GM23338 (cell line): ENCODE measurements at regions not wholly inside any gene's neighbourhood (a gene's known extent, or its start where the extent isn't known, plus 50 kb on each side); places are given as distances from the start of the nearest gene placed in this dataset.

Source experiments
- ATAC-seq: fragments of 200-7000 bp; cut with Tn5 transposase; 3 replicates; pipeline ENCODE4 v1.9.1; 2020
- DNase-seq: peaks from one replicate; pipeline ENCODE4 v3.0.0-alpha.2; 2015; ENCODE audit warnings: low spot score
- H2AFZ ChIP-seq: fragments of 200-600 bp; sonication (generic); 2 replicates; pipeline ENCODE4 v1.8.0; 2016; ENCODE audit warnings: antibody characterized with exemption, mild to moderate bottlenecking, moderate library complexity
- H3F3A ChIP-seq: fragments of 200-600 bp; sonication (generic); replicated peaks from 2 replicates; pipeline ENCODE4 v1.8.0; 2017; ENCODE audit warnings: antibody characterized with exemption, mixed run types, low read depth
- H3K27ac ChIP-seq: fragments of 200-600 bp; sonication (generic); 2 replicates; pipeline ENCODE4 v1.6.1; 2016; ENCODE audit warnings: low read depth
- H3K27me3 ChIP-seq: fragments of 200-600 bp; sonication (generic); 2 replicates; pipeline ENCODE4 v1.8.0; 2016; ENCODE audit warnings: mild to moderate bottlenecking, mixed run types, moderate library complexity; ENCODE audit not compliant: insufficient read depth
- H3K36me3 ChIP-seq: fragments of 200-600 bp; sonication (generic); 2 replicates; pipeline ENCODE4 v1.8.0; 2016; ENCODE audit warnings: mild to moderate bottlenecking; ENCODE audit not compliant: insufficient read depth
- H3K4me1 ChIP-seq: fragments of 200-600 bp; sonication (generic); 2 replicates; pipeline ENCODE4 v1.8.0; 2016; ENCODE audit warnings: mild to moderate bottlenecking, moderate library complexity; ENCODE audit not compliant: insufficient read depth
- H3K4me2 ChIP-seq: fragments of 200-600 bp; sonication (generic); 2 replicates; pipeline ENCODE4 v1.7.1; 2017; ENCODE audit warnings: mixed run types
- H3K4me3 ChIP-seq: fragments of 200-600 bp; sonication (generic); 2 replicates; pipeline ENCODE4 v1.6.1; 2016; ENCODE audit warnings: mixed run types
- H3K79me2 ChIP-seq: fragments of 200-600 bp; sonication (generic); replicated peaks from 2 replicates; pipeline ENCODE4 v1.8.0; 2017; ENCODE audit warnings: mild to moderate bottlenecking; ENCODE audit not compliant: insufficient read depth
- H3K9me2 ChIP-seq: fragments of 200-600 bp; sonication (generic); 2 replicates; pipeline ENCODE4 v1.8.0; 2017; ENCODE audit not compliant: insufficient read depth
- H4K20me1 ChIP-seq: fragments of 200-600 bp; sonication (generic); replicated peaks from 2 replicates; pipeline ENCODE4 v1.8.0; 2017; ENCODE audit warnings: mild to moderate bottlenecking; ENCODE audit not compliant: insufficient read depth
- H3K27ac Mint-ChIP-seq: 2 replicates; pipeline ENCODE4 v1.8.0; 2020; ENCODE audit warnings: inconsistent platforms, mild to moderate bottlenecking, moderate library complexity, mixed read lengths
- H3K27me3 Mint-ChIP-seq: 3 replicates; pipeline ENCODE4 v1.8.0; 2022; ENCODE audit warnings: low read depth, mild to moderate bottlenecking, moderate library complexity, mixed read lengths, inconsistent platforms; ENCODE audit not compliant: insufficient read depth, poor library complexity
- H3K36me3 Mint-ChIP-seq: 3 replicates; pipeline ENCODE4 v1.8.0; 2021; ENCODE audit warnings: low read depth, mild to moderate bottlenecking, inconsistent platforms, moderate library complexity, mixed read lengths
- H3K4me1 Mint-ChIP-seq: 3 replicates; pipeline ENCODE4 v1.8.0; 2020; ENCODE audit warnings: mild to moderate bottlenecking, inconsistent platforms, mixed read lengths
- H3K4me3 Mint-ChIP-seq: 3 replicates; pipeline ENCODE4 v1.8.0; 2021; ENCODE audit warnings: moderate library complexity, mild to moderate bottlenecking, inconsistent platforms, mixed read lengths
- H3K9me3 Mint-ChIP-seq: 3 replicates; pipeline ENCODE4 v1.8.0; 2020; ENCODE audit warnings: moderate library complexity, mild to moderate bottlenecking, inconsistent platforms, mixed read lengths
- CREB1 ChIP-seq: fragments of 250-450 bp; sonication (Bioruptor Pico); IDR thresholded peaks from 2 replicates; pipeline ENCODE4 v1.5.0; 2020; ENCODE audit warnings: low read depth, mild to moderate bottlenecking, moderate library complexity
- JUNB ChIP-seq: IDR thresholded peaks from one replicate; pipeline ENCODE4 v1.6.1; 2016; ENCODE audit warnings: antibody characterized with exemption; ENCODE audit not compliant: unreplicated experiment
- NANOG ChIP-seq: IDR thresholded peaks from 2 replicates; pipeline ENCODE4 v1.6.1; 2016; ENCODE audit warnings: antibody characterized with exemption, borderline replicate concordance
- POLR2AphosphoS5 ChIP-seq: IDR thresholded peaks from 2 replicates; pipeline ENCODE4 v1.6.1; 2016; ENCODE audit warnings: antibody characterized with exemption, low read depth
- STAT1 ChIP-seq: IDR thresholded peaks from one replicate; pipeline ENCODE4 v1.6.1; 2016; ENCODE audit warnings: antibody characterized with exemption; ENCODE audit not compliant: unreplicated experiment
- ZNF114 ChIP-seq: fragments of 250-450 bp; sonication (Bioruptor Pico); IDR thresholded peaks from 2 replicates; pipeline ENCODE4 v1.5.0; 2020; ENCODE audit warnings: mild to moderate bottlenecking, moderate library complexity
- ZNF331 ChIP-seq: fragments of 250-450 bp; sonication (Bioruptor Pico); IDR thresholded peaks from 2 replicates; pipeline ENCODE4 v1.5.0; 2020; ENCODE audit warnings: low read depth, mild to moderate bottlenecking, moderate library complexity
- TF ChIP-seq, protein P1 (sequence below): IDR thresholded peaks from 2 replicates; pipeline ENCODE4 v1.6.1; 2016; ENCODE audit warnings: antibody characterized with exemption
- TF ChIP-seq, protein P2 (sequence below): IDR thresholded peaks from one replicate; pipeline ENCODE4 v1.6.1; 2018; ENCODE audit warnings: antibody characterized with exemption; ENCODE audit not compliant: unreplicated experiment
- TF ChIP-seq, protein P3 (sequence below), 2 experiments: fragments of 200-600 bp in 1 of 2; sonication (generic) in 1 of 2; conservative IDR thresholded peaks; 2 replicates each; pipeline versions ENCODE4 v1.5.1 to v1.6.1; 2016 to 2017; ENCODE audit warnings: antibody characterized with exemption in 2 of 2, low read depth in 2 of 2, mild to moderate bottlenecking in 2 of 2, moderate library complexity in 1 of 2
- TF ChIP-seq, protein P4 (sequence below): fragments of 250-450 bp; sonication (Bioruptor Pico); IDR thresholded peaks from 2 replicates; pipeline ENCODE4 v1.5.0; 2020; ENCODE audit warnings: mild to moderate bottlenecking, moderate library complexity

DNA sequence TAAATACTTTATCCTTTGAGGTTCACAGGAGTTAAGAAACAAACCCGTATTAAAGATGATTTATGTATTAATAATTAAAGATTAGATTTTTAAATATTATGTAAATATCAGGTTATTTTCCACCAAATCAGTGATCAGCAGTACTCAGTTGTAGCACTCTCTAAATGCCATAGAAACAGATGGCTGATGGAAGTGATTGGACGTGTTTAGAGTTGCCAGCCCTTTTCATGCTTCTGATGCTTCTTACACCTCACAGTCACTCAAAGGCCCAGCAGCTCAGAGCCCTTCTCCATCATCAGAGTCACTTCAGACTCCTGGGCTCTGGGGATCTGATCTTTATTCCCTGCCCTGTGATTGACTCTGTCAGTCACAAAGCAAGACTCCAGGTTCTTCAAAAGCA is 170.1 kb upstream of the PGRMC2 start:
- Histone ChIP-seq H3K4me3 (no peak overlapping the region), H4K20me1 (no peaks in the 10 kb centered on the region), H3K27ac (no peak overlapping the region), H3K79me2 (no peaks in the 10 kb centered on the region), H2AFZ (no peak overlapping the region), H3K4me1 (peaks cover 19% of the 10 kb centered on the region), H3K36me3 (no peaks in the 10 kb centered on the region), H3F3A (no peaks in the 10 kb centered on the region), H3K27me3 (no peaks in the 10 kb centered on the region), H3K9me2 (peaks cover 5% of the 10 kb centered on the region; the same call in 1 of the 2 replicates), H3K4me2 (no peak overlapping the region)
- H3K4me3 Mint-ChIP-seq, result no peak overlapping the region
- H3K27ac Mint-ChIP-seq, result peak overlapping the region; percentile 23; the same call in 1 of the 2 replicates
- H3K4me1 Mint-ChIP-seq, result peaks cover 10% of the 10 kb centered on the region; the same call in 2 of the 3 replicates
- H3K27me3 Mint-ChIP-seq, result peaks cover 2% of the 10 kb centered on the region
- ATAC-seq (no peak), DNase-seq (no peak)
- H3K36me3 Mint-ChIP-seq, result peaks cover 2% of the 10 kb centered on the region; the same call in 2 of the 3 replicates
- H3K9me3 Mint-ChIP-seq, result no peaks in the 10 kb centered on the region; the same call in 1 of the 3 replicates
- TF ChIP-seq ZNF114 (CRISPR knock-in tag) (no peak), ZNF331 (CRISPR knock-in tag) (no peak), JUNB (no peak), CREB1 (CRISPR knock-in tag) (no peak), STAT1 (no peak), POLR2AphosphoS5 (no peak), NANOG (no peak)
- TF ChIP-seq, protein P1, sequence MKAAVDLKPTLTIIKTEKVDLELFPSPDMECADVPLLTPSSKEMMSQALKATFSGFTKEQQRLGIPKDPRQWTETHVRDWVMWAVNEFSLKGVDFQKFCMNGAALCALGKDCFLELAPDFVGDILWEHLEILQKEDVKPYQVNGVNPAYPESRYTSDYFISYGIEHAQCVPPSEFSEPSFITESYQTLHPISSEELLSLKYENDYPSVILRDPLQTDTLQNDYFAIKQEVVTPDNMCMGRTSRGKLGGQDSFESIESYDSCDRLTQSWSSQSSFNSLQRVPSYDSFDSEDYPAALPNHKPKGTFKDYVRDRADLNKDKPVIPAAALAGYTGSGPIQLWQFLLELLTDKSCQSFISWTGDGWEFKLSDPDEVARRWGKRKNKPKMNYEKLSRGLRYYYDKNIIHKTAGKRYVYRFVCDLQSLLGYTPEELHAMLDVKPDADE, result no peak
- TF ChIP-seq, protein P2, sequence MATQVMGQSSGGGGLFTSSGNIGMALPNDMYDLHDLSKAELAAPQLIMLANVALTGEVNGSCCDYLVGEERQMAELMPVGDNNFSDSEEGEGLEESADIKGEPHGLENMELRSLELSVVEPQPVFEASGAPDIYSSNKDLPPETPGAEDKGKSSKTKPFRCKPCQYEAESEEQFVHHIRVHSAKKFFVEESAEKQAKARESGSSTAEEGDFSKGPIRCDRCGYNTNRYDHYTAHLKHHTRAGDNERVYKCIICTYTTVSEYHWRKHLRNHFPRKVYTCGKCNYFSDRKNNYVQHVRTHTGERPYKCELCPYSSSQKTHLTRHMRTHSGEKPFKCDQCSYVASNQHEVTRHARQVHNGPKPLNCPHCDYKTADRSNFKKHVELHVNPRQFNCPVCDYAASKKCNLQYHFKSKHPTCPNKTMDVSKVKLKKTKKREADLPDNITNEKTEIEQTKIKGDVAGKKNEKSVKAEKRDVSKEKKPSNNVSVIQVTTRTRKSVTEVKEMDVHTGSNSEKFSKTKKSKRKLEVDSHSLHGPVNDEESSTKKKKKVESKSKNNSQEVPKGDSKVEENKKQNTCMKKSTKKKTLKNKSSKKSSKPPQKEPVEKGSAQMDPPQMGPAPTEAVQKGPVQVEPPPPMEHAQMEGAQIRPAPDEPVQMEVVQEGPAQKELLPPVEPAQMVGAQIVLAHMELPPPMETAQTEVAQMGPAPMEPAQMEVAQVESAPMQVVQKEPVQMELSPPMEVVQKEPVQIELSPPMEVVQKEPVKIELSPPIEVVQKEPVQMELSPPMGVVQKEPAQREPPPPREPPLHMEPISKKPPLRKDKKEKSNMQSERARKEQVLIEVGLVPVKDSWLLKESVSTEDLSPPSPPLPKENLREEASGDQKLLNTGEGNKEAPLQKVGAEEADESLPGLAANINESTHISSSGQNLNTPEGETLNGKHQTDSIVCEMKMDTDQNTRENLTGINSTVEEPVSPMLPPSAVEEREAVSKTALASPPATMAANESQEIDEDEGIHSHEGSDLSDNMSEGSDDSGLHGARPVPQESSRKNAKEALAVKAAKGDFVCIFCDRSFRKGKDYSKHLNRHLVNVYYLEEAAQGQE, result no peak
- TF ChIP-seq, protein P3, sequence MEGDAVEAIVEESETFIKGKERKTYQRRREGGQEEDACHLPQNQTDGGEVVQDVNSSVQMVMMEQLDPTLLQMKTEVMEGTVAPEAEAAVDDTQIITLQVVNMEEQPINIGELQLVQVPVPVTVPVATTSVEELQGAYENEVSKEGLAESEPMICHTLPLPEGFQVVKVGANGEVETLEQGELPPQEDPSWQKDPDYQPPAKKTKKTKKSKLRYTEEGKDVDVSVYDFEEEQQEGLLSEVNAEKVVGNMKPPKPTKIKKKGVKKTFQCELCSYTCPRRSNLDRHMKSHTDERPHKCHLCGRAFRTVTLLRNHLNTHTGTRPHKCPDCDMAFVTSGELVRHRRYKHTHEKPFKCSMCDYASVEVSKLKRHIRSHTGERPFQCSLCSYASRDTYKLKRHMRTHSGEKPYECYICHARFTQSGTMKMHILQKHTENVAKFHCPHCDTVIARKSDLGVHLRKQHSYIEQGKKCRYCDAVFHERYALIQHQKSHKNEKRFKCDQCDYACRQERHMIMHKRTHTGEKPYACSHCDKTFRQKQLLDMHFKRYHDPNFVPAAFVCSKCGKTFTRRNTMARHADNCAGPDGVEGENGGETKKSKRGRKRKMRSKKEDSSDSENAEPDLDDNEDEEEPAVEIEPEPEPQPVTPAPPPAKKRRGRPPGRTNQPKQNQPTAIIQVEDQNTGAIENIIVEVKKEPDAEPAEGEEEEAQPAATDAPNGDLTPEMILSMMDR (conservative IDR thresholded peaks at IDR 0.05; ENCODE audit: low read depth in 2 of 2), result no peak

DNA sequence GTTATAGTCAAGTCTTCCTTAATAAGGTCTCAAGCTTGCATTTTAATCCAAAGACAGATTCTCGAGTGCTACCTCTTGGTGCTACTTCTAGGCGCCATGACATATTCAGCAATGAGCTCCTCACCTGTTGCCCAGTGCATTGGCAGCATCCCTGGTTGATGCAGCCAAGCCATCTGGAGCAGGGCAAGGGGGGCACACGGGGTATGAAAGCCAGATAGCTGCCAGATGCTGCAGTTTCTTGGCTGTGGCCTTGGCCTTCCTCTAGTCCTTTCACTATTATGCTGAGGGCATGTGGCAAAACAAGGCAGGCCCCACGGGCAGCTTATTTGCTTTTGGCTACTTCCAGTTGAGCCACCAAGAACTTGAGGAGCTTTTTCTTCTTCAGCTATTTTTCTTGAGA is 168.6 kb upstream of the PGRMC2 start:
- no peaks in the 10 kb centered on the region for H4K20me1 ChIP-seq
- no peak overlapping the region for H3K4me2 ChIP-seq
- H3K4me3 Mint-ChIP-seq, result no peak overlapping the region
- no peaks in the 10 kb centered on the region for H3K36me3 Mint-ChIP-seq
- H3K79me2 ChIP-seq, result no peaks in the 10 kb centered on the region
- no peak overlapping the region for H2AFZ ChIP-seq
- no peaks in the 10 kb centered on the region for H3K9me2 ChIP-seq
- ATAC-seq (no peak), DNase-seq (no peak)
- H3K9me3 Mint-ChIP-seq, result no peaks in the 10 kb centered on the region
- H3F3A ChIP-seq, result no peaks in the 10 kb centered on the region
- no peak overlapping the region for H3K4me3 ChIP-seq
- H3K4me1 ChIP-seq, result peaks cover 4% of the 10 kb centered on the region; the same call in 1 of the 2 replicates
- H3K27ac Mint-ChIP-seq, result no peak overlapping the region
- H3K36me3 ChIP-seq, result no peaks in the 10 kb centered on the region
- H3K27me3 Mint-ChIP-seq, result peaks cover 2% of the 10 kb centered on the region
- peaks cover 10% of the 10 kb centered on the region; the same call in 2 of the 3 replicates for H3K4me1 Mint-ChIP-seq
- H3K27ac ChIP-seq, result no peak overlapping the region
- no peaks in the 10 kb centered on the region for H3K27me3 ChIP-seq
- TF ChIP-seq, protein P4, sequence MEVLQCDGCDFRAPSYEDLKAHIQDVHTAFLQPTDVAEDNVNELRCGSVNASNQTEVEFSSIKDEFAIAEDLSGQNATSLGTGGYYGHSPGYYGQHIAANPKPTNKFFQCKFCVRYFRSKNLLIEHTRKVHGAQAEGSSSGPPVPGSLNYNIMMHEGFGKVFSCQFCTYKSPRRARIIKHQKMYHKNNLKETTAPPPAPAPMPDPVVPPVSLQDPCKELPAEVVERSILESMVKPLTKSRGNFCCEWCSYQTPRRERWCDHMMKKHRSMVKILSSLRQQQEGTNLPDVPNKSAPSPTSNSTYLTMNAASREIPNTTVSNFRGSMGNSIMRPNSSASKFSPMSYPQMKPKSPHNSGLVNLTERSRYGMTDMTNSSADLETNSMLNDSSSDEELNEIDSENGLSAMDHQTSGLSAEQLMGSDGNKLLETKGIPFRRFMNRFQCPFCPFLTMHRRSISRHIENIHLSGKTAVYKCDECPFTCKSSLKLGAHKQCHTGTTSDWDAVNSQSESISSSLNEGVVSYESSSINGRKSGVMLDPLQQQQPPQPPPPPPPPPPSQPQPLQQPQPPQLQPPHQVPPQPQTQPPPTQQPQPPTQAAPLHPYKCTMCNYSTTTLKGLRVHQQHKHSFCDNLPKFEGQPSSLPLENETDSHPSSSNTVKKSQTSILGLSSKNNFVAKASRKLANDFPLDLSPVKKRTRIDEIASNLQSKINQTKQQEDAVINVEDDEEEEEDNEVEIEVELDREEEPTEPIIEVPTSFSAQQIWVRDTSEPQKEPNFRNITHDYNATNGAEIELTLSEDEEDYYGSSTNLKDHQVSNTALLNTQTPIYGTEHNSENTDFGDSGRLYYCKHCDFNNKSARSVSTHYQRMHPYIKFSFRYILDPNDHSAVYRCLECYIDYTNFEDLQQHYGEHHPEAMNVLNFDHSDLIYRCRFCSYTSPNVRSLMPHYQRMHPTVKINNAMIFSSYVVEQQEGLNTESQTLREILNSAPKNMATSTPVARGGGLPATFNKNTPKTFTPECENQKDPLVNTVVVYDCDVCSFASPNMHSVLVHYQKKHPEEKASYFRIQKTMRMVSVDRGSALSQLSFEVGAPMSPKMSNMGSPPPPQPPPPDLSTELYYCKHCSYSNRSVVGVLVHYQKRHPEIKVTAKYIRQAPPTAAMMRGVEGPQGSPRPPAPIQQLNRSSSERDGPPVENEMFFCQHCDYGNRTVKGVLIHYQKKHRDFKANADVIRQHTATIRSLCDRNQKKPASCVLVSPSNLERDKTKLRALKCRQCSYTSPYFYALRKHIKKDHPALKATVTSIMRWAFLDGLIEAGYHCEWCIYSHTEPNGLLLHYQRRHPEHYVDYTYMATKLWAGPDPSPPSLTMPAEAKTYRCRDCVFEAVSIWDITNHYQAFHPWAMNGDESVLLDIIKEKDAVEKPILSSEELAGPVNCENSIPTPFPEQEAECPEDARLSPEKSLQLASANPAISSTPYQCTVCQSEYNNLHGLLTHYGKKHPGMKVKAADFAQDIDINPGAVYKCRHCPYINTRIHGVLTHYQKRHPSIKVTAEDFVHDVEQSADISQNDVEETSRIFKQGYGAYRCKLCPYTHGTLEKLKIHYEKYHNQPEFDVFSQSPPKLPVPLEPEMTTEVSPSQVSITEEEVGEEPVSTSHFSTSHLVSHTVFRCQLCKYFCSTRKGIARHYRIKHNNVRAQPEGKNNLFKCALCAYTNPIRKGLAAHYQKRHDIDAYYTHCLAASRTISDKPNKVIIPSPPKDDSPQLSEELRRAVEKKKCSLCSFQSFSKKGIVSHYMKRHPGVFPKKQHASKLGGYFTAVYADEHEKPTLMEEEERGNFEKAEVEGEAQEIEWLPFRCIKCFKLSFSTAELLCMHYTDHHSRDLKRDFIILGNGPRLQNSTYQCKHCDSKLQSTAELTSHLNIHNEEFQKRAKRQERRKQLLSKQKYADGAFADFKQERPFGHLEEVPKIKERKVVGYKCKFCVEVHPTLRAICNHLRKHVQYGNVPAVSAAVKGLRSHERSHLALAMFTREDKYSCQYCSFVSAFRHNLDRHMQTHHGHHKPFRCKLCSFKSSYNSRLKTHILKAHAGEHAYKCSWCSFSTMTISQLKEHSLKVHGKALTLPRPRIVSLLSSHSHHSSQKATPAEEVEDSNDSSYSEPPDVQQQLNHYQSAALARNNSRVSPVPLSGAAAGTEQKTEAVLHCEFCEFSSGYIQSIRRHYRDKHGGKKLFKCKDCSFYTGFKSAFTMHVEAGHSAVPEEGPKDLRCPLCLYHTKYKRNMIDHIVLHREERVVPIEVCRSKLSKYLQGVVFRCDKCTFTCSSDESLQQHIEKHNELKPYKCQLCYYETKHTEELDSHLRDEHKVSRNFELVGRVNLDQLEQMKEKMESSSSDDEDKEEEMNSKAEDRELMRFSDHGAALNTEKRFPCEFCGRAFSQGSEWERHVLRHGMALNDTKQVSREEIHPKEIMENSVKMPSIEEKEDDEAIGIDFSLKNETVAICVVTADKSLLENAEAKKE (CRISPR knock-in tag), result no peak
- no peak for TF ChIP-seq STAT1
